PC-9 (cell line): ENCODE measurements at regions not wholly inside any gene's neighbourhood (a gene's known extent, or its start where the extent isn't known, plus 50 kb on each side); places are given as distances from the start of the nearest gene placed in this dataset.

ENCODE experiments used
- CTCF ChIP-seq: fragments of 200-600 bp; sonication (generic); conservative IDR thresholded peaks from 2 replicates; pipeline ENCODE4 v1.6.1; 2017; ENCODE audit warnings: mixed run types, antibody characterized with exemption, mild to moderate bottlenecking, moderate library complexity
- EZH2 ChIP-seq: fragments of 200-600 bp; sonication (generic); IDR thresholded peaks from 2 replicates; pipeline ENCODE4 v1.8.0; 2017; ENCODE audit warnings: antibody characterized with exemption, low read depth

DNA sequence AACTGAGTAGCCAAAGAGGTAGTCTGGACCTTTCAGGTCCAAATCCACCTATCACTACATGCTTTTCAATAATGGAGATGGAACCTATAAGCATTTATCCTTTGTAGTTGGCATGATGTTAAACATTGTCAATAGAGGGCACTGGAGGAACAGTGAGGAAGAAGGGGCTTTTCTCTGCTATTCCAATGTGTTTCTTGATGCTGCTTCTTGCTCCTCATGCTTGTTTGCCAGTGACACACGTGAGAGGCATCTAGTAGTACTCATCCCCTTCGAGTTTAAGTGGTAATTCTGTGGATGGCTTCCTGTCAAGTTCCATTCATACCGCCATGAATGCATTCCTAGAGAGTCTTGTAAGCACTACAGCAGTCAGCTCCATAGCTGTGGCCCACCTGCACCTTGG is 84.0 kb downstream of the NAA11 start:
- TF ChIP-seq CTCF (no peak), EZH2 (no peak)
